GM18520 (cell line): ENCODE measurements at regions not wholly inside any gene's neighbourhood (a gene's known extent, or its start where the extent isn't known, plus 50 kb on each side); places are given as distances from the start of the nearest gene placed in this dataset.
A peak's percentile ranks its signal among the peaks of the same experiment; 100 is the strongest.
"Not testable (repeated sequence)": the region's sequence is repeated elsewhere in the genome, so short reads cannot be mapped to it uniquely, and the experiment has no call there.

Experiments used
- ATAC-seq: cut with Tn5 transposase; IDR thresholded peaks from one replicate; pipeline ENCODE4 v1.9.1; 2021; ENCODE audit not compliant: unreplicated experiment

DNA sequence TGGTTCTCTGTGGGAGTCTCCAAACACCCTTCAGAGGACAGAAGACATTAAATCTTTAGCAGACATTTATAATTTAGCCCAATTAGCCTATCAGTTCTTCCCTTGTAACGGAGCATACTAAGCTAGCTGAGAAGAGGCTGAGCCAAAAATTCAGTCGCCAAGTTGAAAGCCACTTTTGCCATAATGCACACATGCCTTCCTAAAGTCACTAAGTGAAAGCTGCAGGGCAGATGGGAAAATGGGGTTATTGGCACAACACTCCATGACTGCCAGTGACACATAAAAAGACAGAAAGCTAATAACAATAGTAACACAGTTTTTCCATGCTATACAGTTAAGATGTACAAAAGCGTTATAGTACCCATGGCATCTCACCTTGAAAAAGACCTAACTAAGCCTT, 176.2 kb downstream of the DIRAS2 start:
- no peak for ATAC-seq

DNA sequence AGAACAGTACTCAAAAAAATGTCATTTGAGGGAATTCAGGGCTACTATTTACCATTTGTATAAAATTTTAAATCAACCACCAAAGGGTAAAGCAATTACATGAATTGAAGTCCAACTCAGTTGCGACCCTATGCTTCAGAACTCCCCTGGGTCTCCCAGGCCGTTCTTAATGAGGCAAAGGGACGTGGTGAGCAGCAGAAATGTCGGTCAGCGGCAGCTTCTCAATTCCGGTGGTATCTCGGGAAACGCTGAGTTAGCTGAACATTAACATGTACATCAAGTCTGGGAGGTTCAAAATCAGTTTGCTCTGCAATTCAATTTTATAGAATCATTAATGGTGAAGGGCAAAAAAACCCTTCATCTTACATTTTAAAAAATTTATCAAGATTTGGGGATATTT, 173.2 kb downstream of the DIRAS2 start:
- ATAC-seq: no peak

DNA sequence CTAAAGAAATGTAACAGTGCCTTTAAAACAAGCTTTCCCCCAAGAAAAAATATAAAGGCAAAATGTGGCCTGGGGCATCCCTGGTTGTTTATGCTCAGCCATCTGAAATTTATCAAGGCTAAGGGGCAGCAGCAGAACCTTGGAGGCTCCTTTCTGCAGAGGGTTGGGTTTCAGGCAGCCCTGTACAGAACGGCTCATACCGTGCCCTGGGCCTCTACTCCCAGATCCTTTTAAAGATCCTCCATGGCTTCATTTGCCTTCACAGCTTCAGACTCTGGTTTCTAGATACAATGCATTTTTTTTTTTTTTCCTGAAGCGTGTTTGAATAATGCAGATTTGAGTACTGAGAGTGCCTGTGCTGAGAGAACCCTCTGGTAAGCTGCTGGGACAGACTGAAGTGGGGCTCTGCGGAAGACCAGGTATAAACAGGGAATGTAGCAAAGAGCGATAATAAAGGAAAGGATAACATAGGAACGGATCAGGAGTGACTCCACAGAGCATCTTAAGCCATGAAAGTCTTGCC, 172.7 kb downstream of the DIRAS2 start:
- no peak for ATAC-seq

DNA sequence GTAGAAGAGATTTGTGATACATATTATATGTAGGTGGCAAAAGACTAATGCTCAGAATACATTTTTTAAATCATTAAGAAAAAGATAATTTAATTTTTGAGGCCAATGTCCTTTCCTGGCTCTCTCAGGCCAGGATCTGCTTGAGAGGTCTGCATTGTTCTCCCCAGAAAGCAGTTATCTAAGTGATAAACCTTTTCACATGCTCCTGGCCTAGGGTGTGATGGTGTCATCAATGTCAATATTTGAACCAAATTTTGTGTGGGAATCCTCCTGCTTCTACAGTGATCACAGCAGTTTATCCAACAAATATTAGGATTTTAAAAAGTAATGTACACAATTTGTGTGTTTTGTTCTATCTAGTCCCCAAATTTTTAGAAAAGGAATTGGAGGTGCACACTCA, 166.6 kb downstream of the DIRAS2 start:
- no peak for ATAC-seq

GRCh38 chr9:90477535-90477934, 165.1 kb downstream of the DIRAS2 start:
- ATAC-seq: no peak

- ATAC-seq: no peak
Measured at GRCh38 chr9:90478821-90479220, 163.8 kb downstream of the DIRAS2 start.

GRCh38 chr9:90485028-90485427, 157.6 kb downstream of the DIRAS2 start:
- no peak for ATAC-seq

DNA sequence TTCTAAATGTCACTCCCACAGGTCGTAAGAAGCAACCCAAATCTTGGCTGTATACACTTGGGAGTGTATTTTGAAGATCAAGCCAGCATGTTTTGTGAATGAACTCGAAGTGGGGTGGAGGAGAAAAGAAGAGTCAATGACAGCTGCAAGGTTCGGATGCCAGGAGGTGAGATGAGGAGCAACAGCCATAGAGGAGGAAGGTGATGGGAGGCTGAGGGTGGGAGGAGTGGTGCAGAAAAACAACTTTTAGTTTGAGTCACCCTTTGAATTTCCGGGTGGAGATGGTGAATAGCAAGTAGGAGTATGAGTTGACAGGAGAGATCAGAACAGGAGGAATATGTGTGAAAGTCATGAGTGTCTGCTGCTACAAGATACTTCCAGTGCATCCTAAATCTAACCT, 153.6 kb downstream of the DIRAS2 start:
- ATAC-seq: no peak

- ATAC-seq: no peak
Measured at GRCh38 chr9:90499761-90500160, 142.9 kb downstream of the DIRAS2 start.

DNA sequence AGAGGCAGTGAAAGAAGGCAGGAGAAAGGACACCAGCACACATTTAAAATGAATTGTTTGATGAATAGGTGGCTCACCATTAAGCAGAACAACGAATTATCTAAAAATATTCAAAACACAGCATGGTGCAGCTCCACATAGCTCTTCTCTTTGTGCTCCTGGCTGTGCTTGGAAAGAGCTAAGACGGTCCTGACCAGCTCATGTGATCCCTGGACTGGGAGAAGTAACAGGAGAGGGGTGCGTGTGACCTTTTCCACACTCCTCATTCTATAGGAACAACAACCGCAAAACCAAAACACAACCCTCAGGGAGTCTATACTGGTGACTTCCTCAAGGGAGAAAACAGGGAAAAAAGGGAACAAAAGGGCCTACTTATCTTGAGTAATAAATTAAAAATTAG, 140.5 kb downstream of the DIRAS2 start:
- no peak for ATAC-seq

GRCh38 chr9:90504486-90504885, 138.1 kb downstream of the DIRAS2 start:
- ATAC-seq: peak; percentile 69

GRCh38 chr9:90505695-90506094, 136.9 kb downstream of the DIRAS2 start:
- no peak for ATAC-seq

DNA sequence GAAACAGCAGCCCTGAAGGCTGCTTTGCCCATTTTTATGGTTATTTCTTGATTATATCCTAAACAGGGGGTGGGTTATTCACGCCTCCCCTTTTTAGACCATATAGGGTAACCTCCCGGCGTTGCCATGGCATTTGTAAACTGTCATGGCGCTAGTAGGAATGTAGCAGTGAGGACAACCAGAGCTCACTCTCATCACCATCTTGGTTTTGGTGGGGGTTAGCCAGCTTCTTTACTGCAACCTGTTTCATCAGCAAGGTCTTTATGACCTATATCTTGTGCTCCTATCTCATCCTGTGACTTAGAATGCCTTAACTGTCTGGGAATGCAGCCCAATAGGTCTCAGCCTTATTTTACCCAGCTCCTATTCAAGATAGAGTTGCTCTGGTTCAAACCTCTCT, 136.2 kb downstream of the DIRAS2 start:
- ATAC-seq: not testable (repeated sequence)

GRCh38 chr9:90507621-90508020, 135.0 kb downstream of the DIRAS2 start:
- ATAC-seq: no peak

- no peak for ATAC-seq
Measured at GRCh38 chr9:90508940-90509339, 133.7 kb downstream of the DIRAS2 start.

GRCh38 chr9:90511711-90512110, 130.9 kb downstream of the DIRAS2 start:
- no peak for ATAC-seq

GRCh38 chr9:90514877-90515276, 127.7 kb downstream of the DIRAS2 start:
- ATAC-seq: no peak

DNA sequence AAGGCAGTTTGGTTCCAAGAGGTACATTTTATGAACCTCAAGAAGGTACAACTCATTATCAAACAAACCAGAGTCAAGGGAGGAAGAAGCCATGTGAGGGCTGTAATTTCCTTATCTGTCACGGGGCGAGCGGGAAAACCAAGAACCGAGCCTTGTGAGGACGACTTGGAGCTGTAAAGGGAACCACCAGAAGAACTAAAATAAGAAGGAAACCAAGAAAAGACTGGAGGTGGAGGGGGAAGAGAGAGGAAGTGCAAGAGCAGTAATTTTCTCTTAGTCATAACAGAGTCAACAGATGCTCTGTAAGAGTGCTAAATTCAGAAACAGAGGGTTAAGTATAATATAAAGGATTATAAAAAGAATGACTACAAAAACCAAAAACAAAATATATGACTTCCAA, 127.1 kb downstream of the DIRAS2 start:
- ATAC-seq: no peak

- ATAC-seq: no peak
Measured at GRCh38 chr9:90517103-90517502, 125.5 kb downstream of the DIRAS2 start.

DNA sequence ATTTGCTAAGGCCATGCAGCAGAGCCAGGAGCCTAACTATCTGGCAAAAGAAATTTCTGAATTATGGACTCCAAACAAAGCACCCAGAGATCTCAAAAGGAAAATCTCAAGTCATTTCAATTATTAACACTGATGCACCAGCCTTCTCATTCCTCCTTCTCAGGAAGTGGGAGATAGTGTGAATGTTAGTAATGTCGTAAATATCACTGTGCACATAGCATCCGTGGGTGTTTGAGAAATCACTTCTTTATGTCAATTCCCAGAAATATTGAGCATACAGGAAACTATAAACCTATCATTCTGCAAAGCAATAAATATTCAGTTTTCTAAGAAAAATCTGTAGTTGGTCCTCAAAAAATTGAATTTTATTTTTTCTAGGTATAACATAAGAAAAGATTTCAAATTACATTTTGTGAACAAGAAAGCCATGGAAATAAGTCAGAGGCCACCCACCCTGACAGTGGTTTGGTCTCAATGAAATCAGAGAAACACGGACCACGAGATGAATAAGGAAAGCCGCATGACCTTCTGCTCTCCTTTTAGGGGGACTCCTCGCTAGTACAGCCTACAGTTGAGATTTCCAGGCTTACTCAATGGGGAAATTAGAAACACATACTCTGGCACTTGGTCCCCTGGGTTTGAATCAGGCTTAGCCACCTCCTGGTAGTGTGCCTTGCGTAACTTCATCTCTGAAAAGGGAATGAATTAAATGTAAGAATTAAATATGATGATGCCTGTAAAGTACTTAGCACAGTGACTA, 120.6 kb downstream of the DIRAS2 start:
- no peak for ATAC-seq

DNA sequence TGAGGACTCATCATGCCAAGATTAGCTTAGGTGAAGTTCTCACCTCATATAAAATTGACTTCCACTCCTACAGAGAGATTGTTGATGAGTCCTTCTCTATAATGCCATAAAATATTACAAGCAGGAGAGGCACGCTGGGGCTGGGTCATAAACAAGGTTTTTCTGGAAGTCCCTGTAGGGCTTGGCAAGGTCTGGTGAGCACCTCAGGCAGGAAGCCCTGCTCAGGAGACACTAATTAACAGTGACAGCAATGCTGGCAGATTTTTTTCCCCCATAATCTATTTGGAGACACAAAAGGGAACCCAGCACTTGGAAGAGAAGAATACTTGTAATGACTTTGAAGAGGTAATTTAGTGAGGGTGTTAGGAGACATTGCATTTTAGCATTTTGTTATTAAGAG, 118.7 kb downstream of the DIRAS2 start:
- no peak for ATAC-seq

DNA sequence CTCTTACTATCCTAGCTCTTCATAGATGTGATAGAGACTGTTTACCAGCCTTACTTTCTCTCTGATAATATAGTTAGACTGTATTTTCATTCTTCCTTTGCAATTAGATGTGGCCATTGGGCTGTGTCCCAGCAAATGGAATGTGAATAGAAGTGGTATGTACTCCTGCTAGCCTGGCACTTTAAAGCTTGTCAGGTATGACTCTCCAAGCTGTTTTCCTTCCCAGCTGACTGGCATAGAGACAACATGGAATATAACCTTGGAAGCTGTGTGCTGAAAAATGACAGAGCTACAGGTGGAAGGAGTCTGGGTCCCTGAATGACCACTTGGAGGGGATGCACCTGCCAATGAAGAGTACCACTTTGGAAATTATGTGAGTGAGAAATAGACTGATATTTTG, 116.2 kb downstream of the DIRAS2 start:
- ATAC-seq: no peak

DNA sequence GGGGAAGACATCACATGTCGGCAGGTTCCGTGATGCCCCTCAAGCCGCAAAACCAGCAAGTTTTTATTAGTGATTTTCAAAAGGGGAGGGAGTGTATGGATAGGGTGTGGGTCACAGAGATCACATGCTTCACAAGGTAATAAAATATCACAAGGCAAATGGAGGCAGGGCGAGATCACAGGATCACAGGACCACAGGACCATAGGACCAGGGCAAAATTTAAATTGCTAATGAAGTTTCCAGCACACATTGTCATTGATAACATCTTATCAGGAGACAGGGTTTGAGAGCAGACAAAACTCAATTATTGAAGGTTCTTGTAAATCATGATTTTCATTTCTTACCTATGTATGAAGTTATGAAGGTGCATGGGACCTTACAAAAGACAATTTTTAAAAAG, 106.5 kb downstream of the DIRAS2 start:
- not testable (repeated sequence) for ATAC-seq
